Stimulated activated CD8-positive, alpha-beta memory T cell treated with anti-CD3 and anti-CD28 coated beads, Interleukin-4, amount 100 ng/mL, for 24 hours (primary cell): ENCODE measurements at regions not wholly inside any gene's neighbourhood (a gene's known extent, or its start where the extent isn't known, plus 50 kb on each side); places are given as distances from the start of the nearest gene placed in this dataset.

Experiments used
- DNase-seq: peaks from one replicate; pipeline ENCODE4 v3.0.0-alpha.2; 2020; ENCODE audit warnings: low read depth

DNA sequence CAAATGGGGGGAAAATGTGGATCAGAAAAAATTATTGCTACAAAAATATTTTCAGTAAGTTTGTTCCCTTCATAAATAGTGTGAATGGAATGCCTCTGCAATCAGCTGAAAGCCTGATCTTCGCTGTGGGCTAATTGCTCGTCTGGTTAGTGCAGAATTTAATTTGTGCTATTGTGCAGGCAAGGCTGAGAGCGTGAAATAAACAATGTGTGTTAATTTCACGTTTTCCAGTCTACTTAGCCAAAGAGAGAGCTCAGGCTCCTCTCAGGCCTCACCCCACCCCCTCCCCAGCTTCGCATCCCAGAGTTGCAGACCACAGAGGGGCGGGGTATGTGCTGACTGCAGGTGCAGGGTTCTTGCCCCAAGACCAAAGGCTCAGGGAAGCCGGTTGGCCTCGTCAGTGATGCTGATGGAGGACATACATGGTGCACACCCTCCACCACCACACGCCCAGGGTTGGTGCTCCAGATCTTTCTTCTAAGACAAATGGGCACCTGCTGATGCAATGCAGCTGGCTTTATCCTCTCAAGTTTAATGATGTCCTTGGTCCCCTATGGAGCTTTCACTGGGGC lies 302.6 kb upstream of the SLC14A2 start:
- DNase-seq = no peak

DNA sequence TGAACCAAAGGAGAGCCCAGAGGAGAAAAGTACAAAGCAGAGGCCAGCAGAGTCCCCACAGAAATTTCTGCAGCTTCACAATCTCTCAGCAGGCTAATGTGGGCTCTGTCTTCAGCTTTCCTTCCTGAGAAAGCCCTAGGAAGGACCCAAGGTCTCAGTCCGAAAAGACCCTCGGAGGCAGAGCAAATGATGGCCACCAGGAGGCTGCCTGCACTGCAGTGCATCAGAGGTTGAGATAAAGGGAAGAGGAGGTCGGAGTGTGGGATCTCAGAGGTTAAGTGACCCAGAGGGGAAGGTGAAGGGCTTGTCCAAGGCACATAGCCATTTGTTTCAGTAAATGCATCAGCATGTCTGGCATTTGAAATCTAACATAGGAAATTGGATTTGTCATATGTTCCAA lies 299.1 kb upstream of the SLC14A2 start:
- DNase-seq = no peak

DNA sequence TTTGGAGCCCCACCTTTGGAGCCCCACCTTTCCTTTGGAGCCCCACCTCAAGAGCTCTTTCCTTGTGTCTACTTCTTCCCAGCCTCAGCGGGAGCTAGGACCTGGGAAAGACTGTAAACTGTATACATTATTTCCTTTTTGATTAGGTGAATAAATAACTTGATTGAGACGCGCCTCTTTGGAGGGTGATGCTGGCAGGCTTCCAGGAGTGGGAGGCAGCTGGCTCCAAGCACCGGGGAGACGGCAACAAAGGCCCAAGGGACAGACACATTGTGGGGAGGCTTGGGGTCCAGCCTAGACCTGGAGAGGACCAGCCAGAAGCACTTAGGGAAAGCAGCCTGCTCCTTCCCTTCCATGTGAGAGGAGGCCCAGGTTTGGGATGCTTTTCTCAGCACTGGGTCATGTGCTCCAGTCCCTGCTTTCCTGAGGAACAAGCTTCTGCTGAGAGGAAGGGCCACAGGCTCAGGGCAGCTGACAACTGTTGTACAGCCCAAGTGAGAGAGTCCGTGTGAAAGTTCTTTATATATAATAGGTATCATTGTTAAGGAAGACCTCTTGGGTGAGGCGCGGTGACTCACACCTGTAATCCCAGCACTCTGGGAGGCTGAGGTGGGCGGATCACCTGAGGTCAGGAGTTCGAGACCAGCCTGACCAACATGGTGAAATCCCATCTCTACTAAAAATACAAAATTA lies 297.2 kb upstream of the SLC14A2 start:
- DNase-seq = no peak

DNA sequence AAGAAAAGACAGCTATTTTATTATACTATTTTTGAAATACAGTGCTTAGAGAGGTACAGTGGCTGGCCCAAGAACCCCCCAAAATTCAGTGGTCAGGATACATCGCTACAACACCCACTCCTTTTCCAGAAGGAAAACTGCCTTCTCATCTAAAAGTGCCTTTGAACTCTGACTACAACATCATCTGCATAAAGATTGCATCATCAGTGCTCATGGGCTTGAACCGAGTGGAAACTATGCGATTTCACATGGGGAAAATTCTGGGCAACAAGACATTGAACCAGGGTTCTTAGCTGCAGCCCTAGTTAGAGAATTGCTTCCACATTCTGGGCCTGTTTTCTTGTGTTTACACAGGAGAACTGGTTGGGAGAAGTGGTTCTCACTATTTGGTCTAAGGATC lies 294.6 kb upstream of the SLC14A2 start:
- no peak for DNase-seq

DNA sequence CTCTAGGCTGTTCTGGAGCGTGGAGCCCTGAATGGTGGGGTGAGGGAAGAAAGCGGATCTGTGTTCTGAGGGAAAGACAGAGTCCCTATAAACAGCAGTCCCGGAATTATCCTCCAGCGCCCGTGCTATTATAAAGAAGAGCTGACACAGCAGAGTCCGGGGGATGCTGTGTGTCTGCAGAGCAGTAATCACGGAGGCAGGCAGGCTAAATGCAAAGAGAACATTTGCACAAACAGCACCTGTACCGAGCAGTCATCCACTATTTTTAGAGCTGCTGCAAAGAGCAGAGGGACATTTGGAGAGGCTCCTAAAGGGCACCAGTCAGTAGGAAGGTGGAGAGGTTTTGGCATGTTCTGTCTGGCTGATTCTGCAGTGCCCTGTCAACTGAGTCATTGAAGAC lies 293.8 kb upstream of the SLC14A2 start:
- DNase-seq = no peak

DNA sequence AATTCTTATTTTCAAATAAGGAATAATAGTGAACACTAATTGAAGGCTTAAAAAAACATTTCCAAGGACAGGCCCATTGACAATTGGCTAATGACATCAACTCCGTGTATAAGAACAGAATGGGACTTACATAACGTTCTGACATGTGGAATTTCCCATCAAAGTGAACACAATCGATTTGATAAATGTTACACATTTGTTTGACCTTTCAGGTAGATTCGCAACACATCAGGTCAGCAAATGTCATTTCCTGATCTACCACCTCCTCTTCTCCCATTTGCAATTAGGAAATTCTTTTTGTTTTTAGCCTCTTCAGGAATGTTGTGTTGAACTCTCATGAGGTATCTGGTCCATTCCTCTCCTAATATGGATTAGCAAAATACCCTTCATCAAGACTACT lies 292.9 kb upstream of the SLC14A2 start:
- no peak for DNase-seq

DNA sequence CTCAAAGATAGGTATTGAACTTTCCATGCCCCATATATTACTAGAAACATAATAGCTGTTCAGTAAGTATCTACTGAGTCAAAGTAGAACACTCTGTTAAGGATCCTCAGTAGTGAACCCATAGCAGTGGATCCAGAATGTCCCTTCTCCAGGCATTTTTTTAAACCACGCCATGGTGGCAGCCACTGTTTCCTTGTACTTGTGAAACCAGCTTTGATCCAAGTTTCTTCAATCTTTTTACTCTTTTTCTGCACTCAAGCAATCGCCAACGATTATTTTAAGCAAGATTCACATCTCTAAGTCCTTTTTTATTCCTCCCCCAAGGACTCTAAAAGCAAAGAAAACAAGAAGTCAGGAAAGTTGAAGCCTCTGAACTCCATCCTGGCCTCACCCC lies 291.2 kb upstream of the SLC14A2 start:
- no peak for DNase-seq

DNA sequence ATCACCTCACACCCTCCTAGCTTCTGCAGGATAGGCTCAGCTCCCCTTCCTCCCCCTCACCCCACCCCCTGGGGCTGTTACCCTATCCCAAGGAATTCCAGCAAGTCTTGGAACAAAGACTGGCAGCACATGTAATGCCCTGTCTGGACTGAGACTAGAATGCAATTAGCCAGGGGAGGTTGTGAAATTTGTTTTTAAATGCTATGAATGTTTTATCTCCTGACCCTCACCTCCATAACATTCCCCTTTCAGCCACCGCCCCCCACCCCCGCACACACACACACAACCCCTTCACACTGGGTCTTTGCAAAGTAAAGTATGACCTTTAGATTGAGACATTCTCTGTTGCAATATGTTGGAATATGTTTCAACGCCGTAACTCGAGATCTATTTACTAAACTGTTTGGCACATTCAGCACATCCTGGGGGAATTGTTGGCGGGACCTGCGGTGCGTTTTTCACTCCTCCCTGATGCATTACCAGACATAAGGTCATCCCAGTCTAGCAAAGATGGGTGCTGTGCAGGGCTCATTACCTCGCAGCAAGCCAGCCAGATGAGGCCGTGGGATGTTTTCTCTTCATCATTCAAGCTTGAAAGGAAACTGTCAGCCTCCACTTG lies 290.7 kb upstream of the SLC14A2 start:
- DNase-seq = no peak

DNA sequence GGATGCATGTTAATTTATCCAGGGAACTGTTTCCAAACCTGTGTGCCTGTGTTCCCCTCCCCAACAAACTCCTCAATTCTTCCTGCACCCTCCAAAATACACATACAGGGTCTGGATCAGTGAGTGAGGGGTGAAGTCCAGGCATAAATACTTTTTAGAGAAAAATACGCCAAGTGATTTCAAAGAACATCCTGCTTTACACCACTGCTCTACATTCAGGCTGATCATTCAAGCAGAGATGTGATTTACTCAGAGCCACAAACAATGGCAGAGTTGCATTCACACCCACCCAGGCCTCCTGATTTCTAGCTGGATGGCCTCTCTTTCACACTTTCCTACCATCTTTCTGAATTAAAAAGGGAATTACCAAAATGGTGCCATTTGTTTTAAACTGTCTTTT lies 289.5 kb upstream of the SLC14A2 start:
- no peak for DNase-seq

DNA sequence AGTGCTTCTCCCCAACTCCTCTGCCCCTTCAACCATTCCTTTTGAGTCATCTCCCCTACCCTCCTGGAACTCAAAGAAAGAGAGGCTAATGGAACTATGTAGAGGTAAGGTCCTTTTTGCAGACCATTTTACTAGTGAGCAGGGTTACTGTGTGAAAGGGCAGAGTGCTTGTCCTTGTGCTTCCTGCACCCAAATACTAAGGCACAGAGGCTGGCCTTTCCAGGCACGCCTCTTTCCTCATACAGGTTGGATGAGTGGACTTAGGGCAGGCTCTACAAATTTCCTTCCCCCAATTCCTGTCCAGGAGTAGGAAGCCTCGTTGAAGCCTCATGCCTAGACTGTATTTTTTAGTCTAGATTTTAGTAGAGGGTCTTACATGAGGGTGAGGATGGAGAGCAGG lies 288.8 kb upstream of the SLC14A2 start:
- no peak for DNase-seq

DNA sequence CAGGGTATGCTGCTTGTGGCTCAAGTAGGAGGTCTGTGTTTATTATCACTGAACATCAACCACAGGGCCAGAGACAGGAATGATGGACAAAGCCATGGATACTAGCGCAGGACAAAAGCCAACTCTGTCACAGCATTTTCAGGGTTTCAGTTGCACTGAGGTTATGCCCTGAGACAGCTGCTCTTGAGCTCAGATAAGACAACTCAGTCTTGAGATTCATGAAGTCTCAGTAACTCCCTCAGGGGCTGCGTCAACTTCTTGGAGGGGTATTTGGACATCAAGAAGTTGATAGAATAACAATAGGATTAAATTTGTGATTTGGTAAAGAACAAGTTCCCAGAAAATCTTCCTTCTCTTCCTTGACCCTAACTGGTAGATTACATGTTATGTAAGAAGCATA lies 287.0 kb upstream of the SLC14A2 start:
- DNase-seq = no peak

DNA sequence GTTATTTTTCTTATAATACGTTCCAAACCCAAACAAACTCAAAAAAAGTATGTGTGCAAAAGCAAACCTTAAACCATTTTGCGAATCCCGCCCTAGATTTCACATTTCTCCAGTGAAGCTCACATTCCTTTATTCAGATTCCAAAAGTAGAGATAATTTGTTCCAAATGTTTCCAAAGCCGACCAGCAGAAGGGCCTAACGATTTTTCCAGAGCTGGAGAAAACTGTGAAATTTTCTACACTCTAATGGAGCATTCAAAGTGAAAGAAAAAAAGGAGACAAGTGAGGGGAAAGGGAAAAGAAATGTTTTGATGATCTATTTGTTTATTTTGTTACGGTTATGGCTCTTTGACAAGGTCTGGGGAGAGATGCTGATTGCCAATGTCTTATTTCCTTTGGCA lies 286.5 kb upstream of the SLC14A2 start:
- no peak for DNase-seq

DNA sequence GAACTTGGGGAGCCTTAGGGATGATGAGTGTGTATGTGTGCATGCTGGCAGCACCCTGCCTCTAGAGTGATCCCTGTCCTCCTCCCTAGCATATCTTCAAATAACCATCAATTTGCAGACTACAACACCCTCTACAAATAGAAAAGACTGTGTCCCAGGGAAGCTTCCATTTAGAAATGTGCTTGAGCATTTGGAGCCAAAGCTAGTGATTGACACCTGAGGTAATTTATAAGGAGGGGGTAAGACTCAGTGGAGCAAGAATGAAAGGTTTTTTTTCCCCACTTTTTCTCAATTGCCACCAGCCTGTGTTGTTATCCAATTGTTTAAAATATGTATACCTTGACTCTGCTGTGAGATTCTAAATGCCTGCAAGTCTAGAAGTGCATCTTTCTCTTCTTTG lies 286.0 kb upstream of the SLC14A2 start:
- DNase-seq = no peak

DNA sequence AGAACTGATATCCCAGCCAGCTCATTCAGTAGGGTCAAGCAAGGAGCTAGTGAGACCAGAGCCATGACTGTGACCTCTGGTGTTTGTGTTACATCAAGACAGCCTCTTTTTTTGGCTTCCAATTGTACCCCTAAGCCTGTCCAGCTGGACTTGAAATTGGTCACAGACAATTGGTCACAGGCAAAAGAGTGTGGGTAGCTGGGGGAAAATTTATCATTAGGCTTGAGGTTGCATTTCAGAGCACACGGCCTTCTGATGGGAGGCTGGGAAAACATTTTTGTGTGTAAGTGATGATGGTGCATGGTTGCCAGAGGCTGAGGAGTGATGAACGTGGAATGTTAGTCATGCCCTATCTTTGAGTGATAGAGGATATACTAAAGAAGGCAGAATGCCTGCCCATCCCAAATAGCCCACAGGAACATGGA lies 285.1 kb upstream of the SLC14A2 start:
- DNase-seq = no peak

DNA sequence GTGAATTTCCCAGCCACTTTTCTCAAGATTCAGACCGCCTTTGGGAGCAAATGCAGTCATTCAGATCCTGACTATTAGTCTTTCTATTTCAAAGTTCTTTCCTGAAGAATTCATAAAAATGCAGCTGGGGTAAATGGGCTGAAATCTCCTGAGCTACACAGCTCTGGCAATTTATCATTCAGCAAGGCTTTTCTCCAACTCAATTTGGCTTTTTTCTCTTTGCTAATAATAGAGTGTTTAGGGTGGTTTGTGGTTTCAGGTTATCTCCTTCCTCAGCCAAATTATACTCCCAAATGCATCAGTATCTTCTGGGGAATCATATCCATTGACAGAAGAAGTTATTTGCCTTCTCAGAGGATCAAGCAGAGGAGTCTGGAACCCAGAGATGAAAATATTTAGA lies 282.4 kb upstream of the SLC14A2 start:
- DNase-seq = no peak

DNA sequence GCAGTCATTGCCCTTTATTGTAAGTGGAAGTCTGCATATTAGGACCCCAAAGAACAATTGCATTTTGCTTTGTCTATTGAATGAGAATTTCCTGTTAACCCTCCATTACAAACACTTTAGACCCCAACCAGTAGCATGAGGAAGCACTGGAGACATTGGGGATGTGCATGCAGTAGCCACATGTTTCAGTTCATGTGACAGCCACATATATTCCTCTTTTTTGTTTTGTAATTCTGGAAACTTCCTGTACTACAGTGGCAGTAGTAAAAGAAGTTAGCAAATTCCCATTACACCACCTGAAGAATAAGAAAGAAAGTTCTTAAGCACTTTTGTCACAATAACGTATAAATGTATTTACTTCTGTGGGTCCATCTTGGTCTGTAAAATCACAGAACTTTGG lies 281.1 kb upstream of the SLC14A2 start:
- DNase-seq = no peak

DNA sequence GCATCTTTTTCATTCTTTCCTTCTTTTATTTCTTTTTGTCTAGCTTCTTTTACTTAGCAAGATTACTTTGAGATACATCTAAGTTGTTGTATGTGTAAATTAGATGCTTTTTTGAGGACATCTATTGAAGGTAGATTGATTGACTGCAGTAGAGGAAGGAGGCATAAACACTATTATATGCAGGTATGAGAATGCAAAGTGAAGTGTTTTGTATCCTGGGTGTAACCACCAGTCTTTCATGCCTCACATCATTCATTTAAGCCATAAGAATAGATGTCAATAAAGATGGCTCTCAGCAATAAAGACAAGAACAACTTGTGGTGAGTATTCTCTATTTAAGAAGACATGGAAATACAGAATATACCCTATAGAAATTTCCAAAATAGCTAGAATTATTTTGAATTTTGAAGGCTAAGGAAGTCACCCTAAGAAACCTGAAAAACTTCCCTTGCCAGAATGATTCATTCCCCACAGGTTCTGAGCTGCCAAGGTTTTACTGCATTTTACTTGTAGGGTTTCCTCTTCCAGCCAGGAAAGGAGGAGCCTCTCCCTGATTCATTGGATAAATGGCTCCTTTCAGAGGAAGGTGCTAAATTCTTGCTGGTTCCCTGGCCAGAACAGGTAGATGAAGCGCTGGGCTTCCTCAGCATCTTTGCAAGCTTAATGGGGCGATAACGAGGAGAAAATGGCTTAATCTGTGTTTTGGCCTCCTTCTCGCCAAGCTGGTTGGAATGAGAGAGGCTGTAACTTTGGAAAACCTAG lies 279.8 kb upstream of the SLC14A2 start:
- no peak for DNase-seq

DNA sequence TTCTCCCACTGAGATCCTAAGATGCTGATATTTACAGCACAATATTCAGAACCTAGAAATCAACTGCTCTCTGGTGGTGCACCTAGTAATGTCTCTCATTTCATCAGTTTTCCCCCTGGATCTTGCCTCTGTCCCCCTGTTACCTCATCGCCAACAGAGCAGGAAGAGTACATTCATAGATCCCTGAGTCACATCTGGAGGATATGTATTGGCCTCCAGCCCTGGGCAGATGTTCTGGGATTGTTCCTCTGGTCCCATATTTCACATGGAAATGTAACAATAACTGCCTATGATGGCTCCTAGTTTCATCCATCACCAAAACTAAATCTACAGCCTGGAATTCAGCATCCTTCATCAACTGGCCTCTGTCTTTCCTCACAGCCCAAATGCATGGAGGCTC lies 278.8 kb upstream of the SLC14A2 start:
- DNase-seq = no peak

DNA sequence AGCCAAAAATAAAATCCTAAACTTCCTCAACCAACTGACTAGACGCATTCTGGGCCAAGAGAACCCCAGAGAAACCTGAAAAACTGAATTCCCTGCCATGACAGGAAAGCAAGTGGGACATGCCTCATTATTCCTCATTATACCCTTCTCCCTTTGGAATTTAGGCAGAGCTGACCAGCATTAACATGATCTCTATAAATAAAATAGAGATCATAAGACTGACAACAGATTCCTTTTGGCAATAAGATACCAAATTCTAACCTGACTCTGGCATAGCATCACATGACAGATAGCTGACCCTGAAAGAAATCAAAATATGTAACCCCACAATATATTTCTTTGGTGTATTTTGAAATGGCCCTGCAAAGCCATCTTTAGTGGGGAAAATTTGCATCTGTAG lies 277.8 kb upstream of the SLC14A2 start:
- no peak for DNase-seq

DNA sequence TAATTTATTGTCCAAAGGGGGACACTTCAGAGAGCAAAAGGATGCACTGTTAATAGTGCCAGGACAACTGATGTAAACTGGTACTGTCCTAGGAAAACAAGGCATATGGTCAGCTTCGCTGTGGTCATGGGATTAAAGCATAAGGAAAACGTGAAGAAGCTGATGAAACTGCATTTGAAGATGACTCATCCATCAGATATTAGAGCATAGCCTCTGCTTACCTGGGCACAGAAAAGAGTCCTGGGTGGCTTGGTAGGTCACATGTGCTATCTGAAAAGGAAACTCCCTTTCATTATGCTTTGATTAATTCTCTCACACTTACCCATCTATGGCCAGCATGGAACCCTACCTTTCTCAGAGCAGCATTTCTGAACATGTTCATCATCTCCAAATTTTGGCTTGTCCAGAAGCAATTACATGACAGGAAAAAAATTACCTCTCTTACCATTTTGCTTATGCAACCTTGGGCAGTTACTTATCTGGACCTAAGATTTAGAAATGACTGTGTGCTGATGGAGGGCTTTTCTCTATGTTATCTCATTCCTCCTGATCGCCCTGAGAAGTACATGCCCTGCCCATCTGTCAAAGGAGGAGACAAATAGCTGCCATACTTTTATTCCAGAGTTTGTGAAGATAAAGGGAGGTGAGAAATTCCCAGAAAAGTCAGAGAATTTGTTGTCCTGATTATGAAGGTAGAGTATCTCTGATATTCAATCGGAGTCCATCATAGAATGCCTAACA lies 275.3 kb upstream of the SLC14A2 start:
- DNase-seq = no peak

DNA sequence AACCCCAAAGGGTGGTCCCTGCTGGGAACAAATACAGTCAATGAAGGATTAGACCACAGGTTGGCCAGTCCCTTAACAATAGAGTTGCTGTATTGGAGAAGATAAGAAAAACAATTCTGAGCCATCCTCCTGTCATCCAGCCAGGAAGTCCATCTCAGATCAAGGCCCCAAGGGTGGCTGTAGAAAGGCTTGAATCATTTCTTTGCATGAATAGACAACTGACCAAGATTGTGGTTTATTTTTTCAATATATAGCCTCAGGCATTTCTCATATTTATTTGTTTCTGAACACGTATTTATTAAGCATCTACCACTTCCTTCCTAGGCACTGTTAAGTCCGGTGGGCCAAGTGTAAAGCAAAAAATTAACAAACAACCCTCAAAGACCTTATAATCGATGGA lies 274.4 kb upstream of the SLC14A2 start:
- no peak for DNase-seq

DNA sequence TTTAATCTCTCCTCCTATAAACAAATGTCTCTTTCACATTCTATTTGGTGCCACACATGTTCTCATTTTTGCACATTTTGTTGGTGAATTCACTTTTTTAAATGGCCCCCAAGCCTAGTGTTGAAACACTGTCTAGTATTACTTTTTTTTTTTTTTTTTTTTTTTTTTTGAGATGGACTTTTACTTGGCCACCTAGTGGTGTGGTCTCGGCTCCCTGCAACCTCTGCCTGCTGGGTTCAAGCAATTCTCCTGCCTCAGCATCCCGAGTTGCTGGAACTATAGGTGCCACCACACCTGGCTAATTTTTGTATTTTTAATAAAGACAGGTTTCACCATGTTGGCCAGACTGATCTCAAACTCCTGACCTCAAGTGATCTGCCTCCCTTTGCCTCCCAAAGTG lies 273.8 kb upstream of the SLC14A2 start:
- no peak for DNase-seq

DNA sequence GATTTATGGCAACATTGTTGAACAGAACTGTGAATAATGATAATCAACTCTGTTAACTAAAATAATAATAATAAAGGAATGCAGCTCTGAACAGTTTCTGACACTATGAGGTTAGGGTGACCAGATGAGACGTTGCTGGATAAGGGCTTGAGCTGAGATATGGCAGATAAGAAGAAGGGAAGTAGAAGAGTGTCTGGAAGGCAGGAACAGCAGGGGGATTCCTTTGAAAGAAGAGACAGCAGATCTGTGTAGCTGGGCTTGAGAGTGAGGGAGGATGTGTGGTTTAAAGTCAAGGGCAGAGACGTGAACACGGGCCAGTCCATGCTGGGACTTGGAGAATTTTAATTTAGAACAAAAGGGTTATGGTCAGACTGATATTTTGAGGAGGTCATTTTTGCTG lies 273.1 kb upstream of the SLC14A2 start:
- no peak for DNase-seq
